Osteoblast (primary cell): ENCODE measurements at regions not wholly inside any gene's neighbourhood (a gene's known extent, or its start where the extent isn't known, plus 50 kb on each side); places are given as distances from the start of the nearest gene placed in this dataset.

Experiments
- DNase-seq: peaks from one replicate; pipeline ENCODE4 v3.0.0; 2011; ENCODE audit warnings: low spot score, mixed read lengths; ENCODE audit not compliant: insufficient read length; ENCODE audit errors: missing footprints
- H2AFZ ChIP-seq: 2 replicates; pipeline ENCODE4 v1.6.0; 2011; ENCODE audit warnings: mild to moderate bottlenecking, low read length
- H3K27ac ChIP-seq: 2 replicates; pipeline ENCODE4 v1.5.1; 2011; ENCODE audit warnings: mild to moderate bottlenecking, low read depth, low read length, moderate library complexity
- H3K27me3 ChIP-seq: 2 replicates; pipeline ENCODE4 v1.6.0; 2012; ENCODE audit warnings: mild to moderate bottlenecking, control low read depth, inconsistent platforms, low read length, moderate library complexity; ENCODE audit not compliant: insufficient read depth
- H3K36me3 ChIP-seq: 2 replicates; pipeline ENCODE4 v1.5.1; 2011; ENCODE audit warnings: mild to moderate bottlenecking, low read length, control low read depth, moderate library complexity; ENCODE audit not compliant: insufficient read depth
- H3K4me1 ChIP-seq: 2 replicates; pipeline ENCODE4 v1.5.1; 2011; ENCODE audit warnings: mild to moderate bottlenecking, low read length, control low read depth, moderate library complexity; ENCODE audit not compliant: insufficient read depth
- H3K4me2 ChIP-seq: 2 replicates; pipeline ENCODE4 v1.6.0; 2011; ENCODE audit warnings: mild to moderate bottlenecking, low read length; ENCODE audit not compliant: insufficient read depth
- H3K4me3 ChIP-seq: fragments of 200-600 bp; sonication (generic); 3 replicates; pipeline ENCODE4 v1.5.1; 2012; ENCODE audit warnings: mild to moderate bottlenecking, low read length, inconsistent platforms; ENCODE audit not compliant: insufficient read depth
- H3K79me2 ChIP-seq: 2 replicates; pipeline ENCODE4 v1.6.0; 2012; ENCODE audit warnings: mild to moderate bottlenecking, low read length, control low read depth, inconsistent platforms; ENCODE audit not compliant: insufficient read depth
- H3K9me3 ChIP-seq: 2 replicates; pipeline ENCODE4 v1.5.1; 2011; ENCODE audit warnings: low read depth, low read length, control low read depth
- H4K20me1 ChIP-seq: 2 replicates; pipeline ENCODE4 v1.6.0; 2012; ENCODE audit warnings: mild to moderate bottlenecking, low read length, control low read depth; ENCODE audit not compliant: insufficient read depth
- TF ChIP-seq, protein P1 (sequence below): IDR thresholded peaks from 2 replicates; pipeline ENCODE4 v1.5.1; 2011; ENCODE audit warnings: mild to moderate bottlenecking, low read depth, low read length, moderate library complexity; ENCODE audit errors: extremely low read depth

DNA sequence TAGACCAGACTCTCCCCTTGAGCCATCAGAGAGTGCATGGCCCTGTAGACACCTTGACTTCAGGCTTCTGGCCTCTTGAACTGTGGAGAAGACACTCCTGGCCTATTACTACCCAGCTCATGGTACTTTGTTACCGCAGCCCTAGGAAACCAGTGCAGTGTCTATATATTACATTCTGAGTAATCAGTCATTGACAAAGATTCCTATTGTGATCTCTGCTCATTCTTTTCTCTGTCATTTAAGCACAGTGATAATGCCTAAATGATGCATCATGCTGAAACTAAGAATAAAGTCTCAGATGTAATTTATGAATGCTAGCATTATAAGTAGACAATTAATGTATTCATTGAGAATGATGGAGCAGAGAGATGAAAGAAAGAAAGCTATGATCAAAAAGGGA, 603.5 kb downstream of the SOCS6 start:
- no peaks in the 10 kb centered on the region for H3K79me2 ChIP-seq
- TF ChIP-seq, protein P1, sequence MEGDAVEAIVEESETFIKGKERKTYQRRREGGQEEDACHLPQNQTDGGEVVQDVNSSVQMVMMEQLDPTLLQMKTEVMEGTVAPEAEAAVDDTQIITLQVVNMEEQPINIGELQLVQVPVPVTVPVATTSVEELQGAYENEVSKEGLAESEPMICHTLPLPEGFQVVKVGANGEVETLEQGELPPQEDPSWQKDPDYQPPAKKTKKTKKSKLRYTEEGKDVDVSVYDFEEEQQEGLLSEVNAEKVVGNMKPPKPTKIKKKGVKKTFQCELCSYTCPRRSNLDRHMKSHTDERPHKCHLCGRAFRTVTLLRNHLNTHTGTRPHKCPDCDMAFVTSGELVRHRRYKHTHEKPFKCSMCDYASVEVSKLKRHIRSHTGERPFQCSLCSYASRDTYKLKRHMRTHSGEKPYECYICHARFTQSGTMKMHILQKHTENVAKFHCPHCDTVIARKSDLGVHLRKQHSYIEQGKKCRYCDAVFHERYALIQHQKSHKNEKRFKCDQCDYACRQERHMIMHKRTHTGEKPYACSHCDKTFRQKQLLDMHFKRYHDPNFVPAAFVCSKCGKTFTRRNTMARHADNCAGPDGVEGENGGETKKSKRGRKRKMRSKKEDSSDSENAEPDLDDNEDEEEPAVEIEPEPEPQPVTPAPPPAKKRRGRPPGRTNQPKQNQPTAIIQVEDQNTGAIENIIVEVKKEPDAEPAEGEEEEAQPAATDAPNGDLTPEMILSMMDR, result no peak
- H3K27ac ChIP-seq, result no peak overlapping the region
- no peak overlapping the region for H3K4me2 ChIP-seq
- no peaks in the 10 kb centered on the region for H3K36me3 ChIP-seq
- no peak overlapping the region for H2AFZ ChIP-seq
- H4K20me1 ChIP-seq, result no peaks in the 10 kb centered on the region
- H3K9me3 ChIP-seq, result no peaks in the 10 kb centered on the region
- DNase-seq, result no peak
- no peaks in the 10 kb centered on the region for H3K27me3 ChIP-seq
- H3K4me3 ChIP-seq, result no peak overlapping the region
- no peaks in the 10 kb centered on the region for H3K4me1 ChIP-seq

GRCh38 chr18:70870292-70870691, 581.4 kb downstream of the SOCS6 start:
- no peak overlapping the region for H3K4me2 ChIP-seq
- H3K4me1 ChIP-seq, result no peaks in the 10 kb centered on the region
- no peak overlapping the region for H3K27ac ChIP-seq
- H3K79me2 ChIP-seq, result no peaks in the 10 kb centered on the region
- no peak for DNase-seq
- H3K27me3 ChIP-seq, result no peaks in the 10 kb centered on the region
- H2AFZ ChIP-seq, result no peak overlapping the region
- no peak overlapping the region for H3K4me3 ChIP-seq
- TF ChIP-seq, protein P1, result no peak
- no peaks in the 10 kb centered on the region for H4K20me1 ChIP-seq
- H3K9me3 ChIP-seq, result no peaks in the 10 kb centered on the region
- H3K36me3 ChIP-seq, result no peaks in the 10 kb centered on the region

- H3K27ac ChIP-seq, result no peak overlapping the region
- no peaks in the 10 kb centered on the region for H3K79me2 ChIP-seq
- TF ChIP-seq, protein P1, result no peak
- no peak for DNase-seq
- H3K27me3 ChIP-seq, result no peaks in the 10 kb centered on the region
- H4K20me1 ChIP-seq, result no peaks in the 10 kb centered on the region
- no peak overlapping the region for H3K4me2 ChIP-seq
- H2AFZ ChIP-seq, result no peak overlapping the region
- H3K9me3 ChIP-seq, result no peaks in the 10 kb centered on the region
- no peak overlapping the region for H3K4me3 ChIP-seq
- H3K36me3 ChIP-seq, result no peaks in the 10 kb centered on the region
- H3K4me1 ChIP-seq, result no peaks in the 10 kb centered on the region
Measured at GRCh38 chr18:70848329-70848728, 559.5 kb downstream of the SOCS6 start.

GRCh38 chr18:70840649-70841048, 551.8 kb downstream of the SOCS6 start:
- H3K4me1 ChIP-seq, result no peaks in the 10 kb centered on the region
- H3K4me2 ChIP-seq, result no peak overlapping the region
- H4K20me1 ChIP-seq, result no peaks in the 10 kb centered on the region
- H3K27me3 ChIP-seq, result no peaks in the 10 kb centered on the region
- no peaks in the 10 kb centered on the region for H3K36me3 ChIP-seq
- no peak overlapping the region for H3K27ac ChIP-seq
- TF ChIP-seq, protein P1, result no peak
- no peak for DNase-seq
- no peak overlapping the region for H3K4me3 ChIP-seq
- H3K9me3 ChIP-seq, result no peaks in the 10 kb centered on the region
- no peaks in the 10 kb centered on the region for H3K79me2 ChIP-seq
- no peak overlapping the region for H2AFZ ChIP-seq
